ENCODE measurements at regions not wholly inside any gene's neighbourhood (a gene's known extent, or its start where the extent isn't known, plus 50 kb on each side); places are given as distances from the start of the nearest gene placed in this dataset.

- Histone ChIP-seq H3K4me3 (no peak overlapping the region), H3K27ac (no peak overlapping the region)
These were observed 130.8 kb upstream of the BMP4 start for GRCh38 chr14:54087376-54087775.

GRCh38 chr14:54088271-54088670, 131.6 kb upstream of the BMP4 start:
- H3K4me3 ChIP-seq: no peak overlapping the region
- no peak overlapping the region for H3K27ac ChIP-seq

- Histone ChIP-seq H3K27ac (no peak overlapping the region), H3K4me3 (no peak overlapping the region)
These were observed 133.6 kb upstream of the BMP4 start for GRCh38 chr14:54090274-54090673.

- Histone ChIP-seq H3K4me3 (no peak overlapping the region), H3K27ac (no peak overlapping the region)
These were observed 138.1 kb upstream of the BMP4 start for GRCh38 chr14:54094765-54095164.

- Histone ChIP-seq H3K27ac (no peak overlapping the region), H3K4me3 (no peak overlapping the region)
These were observed 141.9 kb upstream of the BMP4 start for GRCh38 chr14:54098536-54098935.

GRCh38 chr14:54102051-54102456, 145.4 kb upstream of the BMP4 start:
- H3K27ac ChIP-seq: no peak overlapping the region
- H3K4me3 ChIP-seq: no peak overlapping the region

- no peak overlapping the region for H3K27ac ChIP-seq
- H3K4me3 ChIP-seq: no peak overlapping the region
These were observed 145.9 kb upstream of the BMP4 start for GRCh38 chr14:54102530-54102929.

GRCh38 chr14:54104601-54105145, 148.0 kb upstream of the BMP4 start:
- Histone ChIP-seq H3K27ac (no peak overlapping the region), H3K4me3 (no peak overlapping the region)

- H3K4me3 ChIP-seq: no peak overlapping the region
- no peak overlapping the region for H3K27ac ChIP-seq
These were observed 148.8 kb upstream of the BMP4 start for GRCh38 chr14:54105406-54105805.

GRCh38 chr14:54105898-54106297, 149.3 kb upstream of the BMP4 start:
- Histone ChIP-seq H3K4me3 (no peak overlapping the region), H3K27ac (no peak overlapping the region)

- Histone ChIP-seq H3K4me3 (no peak overlapping the region), H3K27ac (peak overlapping the region in 1 of 21 experiments; percentile 11)
These were observed 150.2 kb upstream of the BMP4 start for GRCh38 chr14:54106661-54107377.

- H3K27ac ChIP-seq: no peak overlapping the region
- no peak overlapping the region for H3K4me3 ChIP-seq
These were observed 152.2 kb upstream of the BMP4 start for GRCh38 chr14:54108481-54109471.

GRCh38 chr14:54109521-54110120, 153.0 kb upstream of the BMP4 start:
- H3K27ac ChIP-seq: no peak overlapping the region
- H3K4me3 ChIP-seq: no peak overlapping the region

GRCh38 chr14:54114941-54115340, 158.3 kb upstream of the BMP4 start:
- H3K27ac ChIP-seq: no peak overlapping the region
- H3K4me3 ChIP-seq: no peak overlapping the region

- no peak overlapping the region for H3K27ac ChIP-seq
- no peak overlapping the region for H3K4me3 ChIP-seq
These were observed 159.7 kb upstream of the BMP4 start for GRCh38 chr14:54116198-54116885.

GRCh38 chr14:54116972-54117371, 160.3 kb upstream of the BMP4 start:
- Histone ChIP-seq H3K4me3 (no peak overlapping the region), H3K27ac (no peak overlapping the region)

- Histone ChIP-seq H3K27ac (no peak overlapping the region), H3K4me3 (no peak overlapping the region)
These were observed 160.8 kb upstream of the BMP4 start for GRCh38 chr14:54117396-54117795.

- Histone ChIP-seq H3K4me3 (no peak overlapping the region), H3K27ac (no peak overlapping the region)
These were observed 161.3 kb upstream of the BMP4 start for GRCh38 chr14:54117924-54118323.

GRCh38 chr14:54120260-54120659, 163.6 kb upstream of the BMP4 start:
- Histone ChIP-seq H3K4me3 (no peak overlapping the region), H3K27ac (no peak overlapping the region)

Data from skin epidermis (tissue), 12 donors.